ENCODE measurements at regions not wholly inside any gene's neighbourhood (a gene's known extent, or its start where the extent isn't known, plus 50 kb on each side); places are given as distances from the start of the nearest gene placed in this dataset.
"Not testable (repeated sequence)": the region's sequence is repeated elsewhere in the genome, so short reads cannot be mapped to it uniquely, and the experiment has no call there.

DNA sequence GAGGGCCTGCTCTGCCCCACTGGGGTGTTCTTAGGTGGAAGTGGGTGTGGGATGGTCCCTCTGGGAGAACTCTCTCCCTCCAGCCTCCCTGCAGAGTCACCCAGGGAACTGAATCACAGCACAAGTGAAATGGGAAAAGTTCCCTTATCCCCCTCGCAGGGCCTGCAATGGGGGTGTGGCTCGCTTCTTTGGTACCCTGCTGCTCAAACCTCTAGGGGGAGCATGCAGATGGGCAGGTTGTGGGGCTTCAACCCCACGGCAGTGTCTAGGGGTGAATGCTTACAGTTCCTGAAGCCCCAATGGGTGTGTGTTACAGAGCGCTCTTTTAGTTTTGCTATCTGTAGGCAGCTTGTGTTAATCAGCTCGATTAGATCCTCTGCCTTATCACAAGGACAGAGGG lies 59.0 kb upstream of the TINAGL1 start:
- no peaks in the 10 kb centered on the region for H3K36me3 Mint-ChIP-seq (ENCODE audit: low read depth)
- Histone ChIP-seq H3K9me3 (ENCODE audit: control insufficient read depth, low read length) (peaks cover 20% of the 10 kb centered on the region), H3K9ac (ENCODE audit: extremely low read depth, low read length, poor library complexity, severe bottlenecking) (no peak overlapping the region), H3K4me1 (ENCODE audit: control insufficient read depth, insufficient read depth, low read length) (peaks cover 5% of the 10 kb centered on the region), H3K36me3 (ENCODE audit: control insufficient read depth, insufficient read depth, low read length) (no peaks in the 10 kb centered on the region), H3K27ac (ENCODE audit: low read depth, low read length) (no peak overlapping the region), H3K27me3 (ENCODE audit: control insufficient read depth, insufficient read depth, low read length, poor library complexity, severe bottlenecking) (no peaks in the 10 kb centered on the region), H3K4me3 (ENCODE audit: low read length) (no peak overlapping the region)
- TF ChIP-seq, protein P1, sequence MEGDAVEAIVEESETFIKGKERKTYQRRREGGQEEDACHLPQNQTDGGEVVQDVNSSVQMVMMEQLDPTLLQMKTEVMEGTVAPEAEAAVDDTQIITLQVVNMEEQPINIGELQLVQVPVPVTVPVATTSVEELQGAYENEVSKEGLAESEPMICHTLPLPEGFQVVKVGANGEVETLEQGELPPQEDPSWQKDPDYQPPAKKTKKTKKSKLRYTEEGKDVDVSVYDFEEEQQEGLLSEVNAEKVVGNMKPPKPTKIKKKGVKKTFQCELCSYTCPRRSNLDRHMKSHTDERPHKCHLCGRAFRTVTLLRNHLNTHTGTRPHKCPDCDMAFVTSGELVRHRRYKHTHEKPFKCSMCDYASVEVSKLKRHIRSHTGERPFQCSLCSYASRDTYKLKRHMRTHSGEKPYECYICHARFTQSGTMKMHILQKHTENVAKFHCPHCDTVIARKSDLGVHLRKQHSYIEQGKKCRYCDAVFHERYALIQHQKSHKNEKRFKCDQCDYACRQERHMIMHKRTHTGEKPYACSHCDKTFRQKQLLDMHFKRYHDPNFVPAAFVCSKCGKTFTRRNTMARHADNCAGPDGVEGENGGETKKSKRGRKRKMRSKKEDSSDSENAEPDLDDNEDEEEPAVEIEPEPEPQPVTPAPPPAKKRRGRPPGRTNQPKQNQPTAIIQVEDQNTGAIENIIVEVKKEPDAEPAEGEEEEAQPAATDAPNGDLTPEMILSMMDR (conservative IDR thresholded peaks at IDR 0.05): peak; percentile 66
- peak; percentile 67 for DNase-seq
- H3K27me3 Mint-ChIP-seq (ENCODE audit: insufficient read depth): no peaks in the 10 kb centered on the region
- 80 to 95% methylated on average over 3 to 5 of the region's 5 CpGs for WGBS, 2 experiments (ENCODE audit: insufficient coverage in 1 of 2, insufficient read length in 1 of 2)
- H3K4me3 Mint-ChIP-seq: no peak overlapping the region
- peaks cover 3% of the 10 kb centered on the region for H3K9me3 Mint-ChIP-seq
- peaks cover 26% of the 10 kb centered on the region for H3K4me1 Mint-ChIP-seq
- H3K27ac Mint-ChIP-seq: no peak overlapping the region

DNA sequence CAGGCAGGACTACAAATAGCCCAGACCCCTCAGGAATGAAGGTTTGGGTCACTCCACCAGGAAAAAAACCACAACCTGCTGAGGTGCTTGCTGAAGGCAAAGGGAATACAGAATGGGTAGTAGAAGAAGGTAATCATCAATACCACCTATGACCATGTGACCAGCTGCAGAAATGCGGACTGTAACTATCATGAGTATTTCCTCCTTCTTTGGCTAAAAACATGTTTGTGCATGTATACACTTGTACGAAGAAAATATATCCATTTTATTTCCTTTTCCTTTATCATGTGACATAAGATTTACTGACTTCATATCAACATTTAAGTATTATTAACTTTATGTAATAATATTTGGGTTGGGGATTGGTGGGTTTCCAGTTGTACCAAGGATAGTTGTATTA lies 58.3 kb upstream of the TINAGL1 start:
- H3K9me3 ChIP-seq (ENCODE audit: control insufficient read depth, low read length): peaks cover 20% of the 10 kb centered on the region
- H3K27me3 Mint-ChIP-seq (ENCODE audit: insufficient read depth); H3K36me3 ChIP-seq (ENCODE audit: control insufficient read depth, insufficient read depth, low read length); H3K4me3 Mint-ChIP-seq; H3K27ac Mint-ChIP-seq; H3K4me3 ChIP-seq (ENCODE audit: low read length); DNase-seq; H3K27ac ChIP-seq (ENCODE audit: low read depth, low read length); H3K4me1 ChIP-seq (ENCODE audit: control insufficient read depth, insufficient read depth, low read length); H3K36me3 Mint-ChIP-seq (ENCODE audit: low read depth); H3K27me3 ChIP-seq (ENCODE audit: control insufficient read depth, insufficient read depth, low read length, poor library complexity, severe bottlenecking); H3K9ac ChIP-seq (ENCODE audit: extremely low read depth, low read length, poor library complexity, severe bottlenecking); H3K9me3 Mint-ChIP-seq: not testable (repeated sequence)
- peaks cover 24% of the 10 kb centered on the region for H3K4me1 Mint-ChIP-seq
- 100% methylated on average over 1 to 2 of the region's 2 CpGs for WGBS, 2 experiments (ENCODE audit: insufficient coverage in 1 of 2, insufficient read length in 1 of 2)

DNA sequence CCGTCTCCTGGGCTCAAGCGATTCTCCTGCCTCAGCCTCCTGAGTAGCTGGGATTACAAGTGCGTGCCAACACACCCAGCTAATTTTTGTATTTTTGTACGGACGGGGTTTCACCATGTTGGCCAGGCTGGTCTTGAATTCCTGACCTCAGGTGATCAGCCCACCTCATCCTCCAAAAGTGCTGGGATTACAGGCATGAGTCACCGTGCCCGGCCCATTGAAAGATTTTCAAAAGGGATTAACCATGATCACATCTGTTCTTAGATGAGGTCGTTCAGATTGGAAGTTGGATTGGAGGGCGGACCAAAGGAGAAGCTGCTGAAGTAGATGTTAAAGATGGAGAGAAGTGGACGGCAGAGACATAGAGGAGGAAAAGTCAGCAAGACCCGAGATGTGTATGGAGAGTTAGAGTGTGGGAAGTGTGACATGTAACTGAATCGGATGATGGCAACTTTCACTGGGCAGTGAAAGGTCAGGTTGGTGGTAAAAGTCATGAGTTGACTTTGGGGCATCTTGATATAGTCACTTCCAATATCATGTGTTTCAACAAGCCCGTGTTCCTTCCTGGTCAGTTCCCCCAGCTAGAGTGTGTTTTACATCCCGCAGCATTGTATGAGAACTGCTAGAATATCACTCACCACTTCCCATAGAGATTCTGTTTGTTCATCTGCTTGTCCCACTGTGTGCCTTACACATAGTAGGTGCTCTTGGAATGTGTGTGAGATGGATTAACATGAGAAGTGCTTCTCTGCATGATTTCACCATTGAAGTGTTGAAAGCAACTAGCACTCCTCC lies 54.4 kb upstream of the TINAGL1 start:
- no peak for DNase-seq
- Histone ChIP-seq H3K36me3 (ENCODE audit: control insufficient read depth, insufficient read depth, low read length) (no peaks in the 10 kb centered on the region), H3K4me1 (ENCODE audit: control insufficient read depth, insufficient read depth, low read length) (peaks cover 5% of the 10 kb centered on the region), H3K27ac (ENCODE audit: low read depth, low read length) (no peak overlapping the region), H3K4me3 (ENCODE audit: low read length) (no peak overlapping the region), H3K9ac (ENCODE audit: extremely low read depth, low read length, poor library complexity, severe bottlenecking) (no peak overlapping the region), H3K9me3 (ENCODE audit: control insufficient read depth, low read length) (peaks cover 13% of the 10 kb centered on the region), H3K27me3 (ENCODE audit: control insufficient read depth, insufficient read depth, low read length, poor library complexity, severe bottlenecking) (no peaks in the 10 kb centered on the region)
- Mint-ChIP-seq H3K4me3 (no peak overlapping the region), H3K4me1 (peaks cover 16% of the 10 kb centered on the region), H3K9me3 (peaks cover 3% of the 10 kb centered on the region), H3K27ac (peak overlapping the region; percentile 1), H3K36me3 (ENCODE audit: low read depth) (no peaks in the 10 kb centered on the region), H3K27me3 (ENCODE audit: insufficient read depth) (no peaks in the 10 kb centered on the region)
- WGBS, 2 experiments (ENCODE audit: insufficient coverage in 1 of 2, insufficient read length in 1 of 2): 94% methylated on average over 13 to 14 of the region's 14 CpGs
- TF ChIP-seq, protein P1 (conservative IDR thresholded peaks at IDR 0.05): no peak

DNA sequence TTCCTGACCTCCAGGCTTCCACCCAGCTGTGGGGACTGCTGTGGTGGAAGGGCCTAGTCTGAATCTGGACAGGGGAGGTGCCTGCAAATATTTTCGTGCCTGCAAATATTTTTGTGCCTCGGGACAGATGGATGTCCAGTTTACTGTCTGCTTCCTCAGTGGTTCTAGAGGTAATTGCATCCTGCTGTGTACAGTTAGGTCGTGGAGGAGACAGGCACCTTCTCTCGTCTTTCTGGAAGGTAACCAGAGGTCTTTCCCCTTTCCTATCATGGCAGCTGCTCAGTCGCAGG lies 53.8 kb upstream of the TINAGL1 start:
- H3K4me3 ChIP-seq (ENCODE audit: low read length): no peak overlapping the region
- Mint-ChIP-seq H3K36me3 (ENCODE audit: low read depth) (no peaks in the 10 kb centered on the region), H3K4me1 (peaks cover 11% of the 10 kb centered on the region), H3K9me3 (peaks cover 3% of the 10 kb centered on the region), H3K4me3 (no peak overlapping the region), H3K27ac (no peak overlapping the region), H3K27me3 (ENCODE audit: insufficient read depth) (no peaks in the 10 kb centered on the region)
- H3K9ac ChIP-seq (ENCODE audit: extremely low read depth, low read length, poor library complexity, severe bottlenecking): no peak overlapping the region
- H3K9me3 ChIP-seq (ENCODE audit: control insufficient read depth, low read length): peaks cover 18% of the 10 kb centered on the region
- 91 to 93% methylated on average over 3 to 5 of the region's 5 CpGs for WGBS, 2 experiments (ENCODE audit: insufficient coverage in 1 of 2, insufficient read length in 1 of 2)
- no peaks in the 10 kb centered on the region for H3K27me3 ChIP-seq (ENCODE audit: control insufficient read depth, insufficient read depth, low read length, poor library complexity, severe bottlenecking)
- DNase-seq: no peak
- H3K36me3 ChIP-seq (ENCODE audit: control insufficient read depth, insufficient read depth, low read length): no peaks in the 10 kb centered on the region
- TF ChIP-seq, protein P1 (conservative IDR thresholded peaks at IDR 0.05): no peak
- H3K27ac ChIP-seq (ENCODE audit: low read depth, low read length): no peak overlapping the region
- H3K4me1 ChIP-seq (ENCODE audit: control insufficient read depth, insufficient read depth, low read length): peaks cover 5% of the 10 kb centered on the region
